C4-2B (cell line): ENCODE measurements at regions not wholly inside any gene's neighbourhood (a gene's known extent, or its start where the extent isn't known, plus 50 kb on each side); places are given as distances from the start of the nearest gene placed in this dataset.

Source experiments
- CTCF ChIP-seq: fragments of 450-650 bp; conservative IDR thresholded peaks from 2 replicates; pipeline ENCODE4 v1.5.1; 2017; ENCODE audit warnings: mild to moderate bottlenecking
- ZFX ChIP-seq: fragments of 450-650 bp; IDR thresholded peaks from 2 replicates; pipeline ENCODE4 v1.6.1; 2017

- TF ChIP-seq CTCF (no peak), ZFX (no peak)
Measured at GRCh38 chr14:71483154-71483553, 449.1 kb upstream of the RGS6 start.
